ENCODE measurements at regions not wholly inside any gene's neighbourhood (a gene's known extent, or its start where the extent isn't known, plus 50 kb on each side); places are given as distances from the start of the nearest gene placed in this dataset.

- BruUV-seq (replicated peaks): no TSS peak
- intact Hi-C loops (cut with micrococcal nuclease; ENCODE audit: unreplicated experiment): no loop called here
- POLR2A ChIA-PET: no interaction called here
Measured at GRCh38 chr4:163920426-163920825, 425.9 kb downstream of the TMA16 start.

GRCh38 chr4:163922302-163922701, 427.8 kb downstream of the TMA16 start:
- intact Hi-C loops (cut with micrococcal nuclease; ENCODE audit: unreplicated experiment): no loop called here

More at GRCh38 chr4:163920426-163920825, 425.9 kb downstream of the TMA16 start:
- Histone ChIP-seq H3K79me2 (ENCODE audit: insufficient read depth, low read depth, low read length) (no peaks in the 10 kb centered on the region), H3K4me3 (ENCODE audit: low read depth, low read length, poor library complexity, severe bottlenecking) (no peak overlapping the region), H3K9me3 (ENCODE audit: low read length) (no peaks in the 10 kb centered on the region), H3K27ac (ENCODE audit: low read depth, low read length, poor library complexity, severe bottlenecking) (no peak overlapping the region), H3K4me2 (ENCODE audit: low read length) (no peak overlapping the region), H2AFZ (ENCODE audit: low read length) (no peak overlapping the region), H3K4me1 (ENCODE audit: insufficient read depth, low read length, poor library complexity, severe bottlenecking) (no peaks in the 10 kb centered on the region), H3K9me2 (ENCODE audit: insufficient read depth, low read length) (no peaks in the 10 kb centered on the region), H4K20me1 (ENCODE audit: insufficient read depth, low read length) (no peaks in the 10 kb centered on the region), H3K36me3 (ENCODE audit: insufficient read depth, low read length) (no peaks in the 10 kb centered on the region)
- DNase-seq (ENCODE audit: low spot score): no peak
- TF ChIP-seq CTCF (conservative IDR thresholded peaks at IDR 0.05; ENCODE audit: low read length) (no peak), EZH2phosphoT487 (IDR thresholded peaks at IDR 0.05; ENCODE audit: borderline replicate concordance, low read depth, low read length) (no peak)
- CTCF ChIA-PET (ENCODE audit: unreplicated experiment): no interaction called here

More at GRCh38 chr4:163922302-163922701, 427.8 kb downstream of the TMA16 start:
- DNase-seq (ENCODE audit: low spot score): no peak
- no peaks in the 10 kb centered on the region for H3K9me2 ChIP-seq (ENCODE audit: insufficient read depth, low read length)
- no TSS peak for BruUV-seq (replicated peaks)
- no peak overlapping the region for H3K4me3 ChIP-seq (ENCODE audit: low read depth, low read length, poor library complexity, severe bottlenecking)
- POLR2A ChIA-PET: interaction anchor here (0.8 kb wide), 1 partner anchor 10 kb away, joined by 4 read pairs; no protein-coding TSS in a partner anchor
- no peaks in the 10 kb centered on the region for H3K36me3 ChIP-seq (ENCODE audit: insufficient read depth, low read length)
- H3K4me2 ChIP-seq (ENCODE audit: low read length): no peak overlapping the region
- H4K20me1 ChIP-seq (ENCODE audit: insufficient read depth, low read length): no peaks in the 10 kb centered on the region
- H3K27ac ChIP-seq (ENCODE audit: low read depth, low read length, poor library complexity, severe bottlenecking): no peak overlapping the region
- CTCF ChIA-PET (ENCODE audit: unreplicated experiment): no interaction called here
- TF ChIP-seq CTCF (conservative IDR thresholded peaks at IDR 0.05; ENCODE audit: low read length): no peak
- TF ChIP-seq EZH2phosphoT487 (IDR thresholded peaks at IDR 0.05; ENCODE audit: borderline replicate concordance, low read depth, low read length): no peak
- H3K9me3 ChIP-seq (ENCODE audit: low read length): no peaks in the 10 kb centered on the region
- no peaks in the 10 kb centered on the region for H3K4me1 ChIP-seq (ENCODE audit: insufficient read depth, low read length, poor library complexity, severe bottlenecking)
- H3K79me2 ChIP-seq (ENCODE audit: insufficient read depth, low read depth, low read length): no peaks in the 10 kb centered on the region
- H2AFZ ChIP-seq (ENCODE audit: low read length): no peak overlapping the region

Measured in OCI-LY7 (cell line).